AG08395 (cell line): ENCODE measurements at regions not wholly inside any gene's neighbourhood (a gene's known extent, or its start where the extent isn't known, plus 50 kb on each side); places are given as distances from the start of the nearest gene placed in this dataset.

Experiments used
- DNase-seq: peaks from one replicate; pipeline ENCODE4 v3.0.0; 2012; ENCODE audit warnings: mixed read lengths, low spot score

DNA sequence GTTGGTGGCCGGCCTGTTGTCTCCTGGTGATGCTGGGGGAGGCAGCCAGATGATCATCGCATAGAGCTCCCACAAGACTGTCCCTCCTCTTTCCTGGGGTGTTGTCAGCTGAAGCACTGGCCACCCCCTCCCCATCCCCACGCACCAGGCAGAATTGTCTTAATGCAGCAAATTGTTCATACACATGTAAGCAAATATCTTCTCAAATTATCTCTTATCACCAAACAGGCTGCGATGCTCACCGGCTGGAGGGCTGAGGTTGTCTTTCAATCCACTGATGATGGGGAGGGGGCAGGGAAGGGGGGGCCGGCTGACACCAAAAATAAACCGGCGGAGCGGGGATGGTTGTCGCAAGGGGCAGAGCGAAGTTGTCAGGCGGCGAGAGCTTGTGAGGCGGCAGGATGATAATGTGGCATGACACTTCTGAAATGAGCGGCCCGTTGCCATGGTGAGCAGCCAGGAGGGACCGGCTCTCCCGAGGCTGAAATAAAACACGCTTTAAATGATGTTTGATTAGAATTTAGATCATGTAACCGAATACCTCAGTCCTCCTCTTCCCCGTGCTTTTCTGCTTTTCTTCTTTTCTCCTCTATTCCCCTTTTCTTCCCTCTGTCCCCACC, 59.8 kb downstream of the MRM1 start:
- DNase-seq = no peak

DNA sequence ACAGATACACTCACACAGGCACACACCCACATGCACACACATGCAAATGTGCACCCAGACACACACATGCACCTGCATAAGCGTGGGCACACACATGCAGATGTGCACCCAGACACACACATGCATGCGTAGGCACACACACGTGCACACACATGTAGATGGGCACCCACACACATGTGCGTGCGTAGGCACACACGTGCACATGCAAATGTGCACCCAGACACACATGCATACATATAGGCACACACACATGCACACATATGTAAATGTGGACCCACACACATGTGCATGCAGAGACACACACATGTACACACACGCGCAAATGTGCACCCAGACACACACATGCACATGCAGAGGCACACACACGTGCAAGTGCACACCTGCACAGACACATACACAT, 60.3 kb downstream of the MRM1 start:
- DNase-seq = no peak

- DNase-seq = no peak
Observed at GRCh38 chr17:36665417-36665816, 64.0 kb downstream of the MRM1 start.

DNA sequence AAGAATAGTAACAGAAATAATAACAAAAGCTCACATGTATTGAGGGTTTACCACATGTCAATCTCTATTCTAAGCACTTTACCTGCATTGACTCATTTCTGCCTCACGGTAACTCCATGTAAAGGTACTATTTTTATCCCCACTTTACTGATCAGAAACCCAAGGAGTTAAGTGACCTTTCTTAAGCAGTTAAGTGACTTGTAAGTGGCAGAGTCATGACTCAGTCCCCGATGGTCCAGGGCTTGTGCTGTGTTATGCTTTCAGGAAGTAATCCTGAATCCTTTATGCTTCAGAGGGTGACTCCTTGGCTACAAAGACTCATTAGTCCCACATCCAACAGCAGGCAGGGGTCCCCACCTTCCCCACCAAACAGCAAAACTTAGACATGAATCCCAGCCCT, 66.5 kb downstream of the MRM1 start:
- no peak for DNase-seq

GRCh38 chr17:36668824-36669223, 67.4 kb downstream of the MRM1 start:
- no peak for DNase-seq

- no peak for DNase-seq
Observed at GRCh38 chr17:36671144-36671543, 69.8 kb downstream of the MRM1 start.

GRCh38 chr17:36672403-36672918, 71.1 kb downstream of the MRM1 start:
- DNase-seq = no peak

- no peak for DNase-seq
Observed at GRCh38 chr17:36673068-36673467, 71.7 kb downstream of the MRM1 start.

DNA sequence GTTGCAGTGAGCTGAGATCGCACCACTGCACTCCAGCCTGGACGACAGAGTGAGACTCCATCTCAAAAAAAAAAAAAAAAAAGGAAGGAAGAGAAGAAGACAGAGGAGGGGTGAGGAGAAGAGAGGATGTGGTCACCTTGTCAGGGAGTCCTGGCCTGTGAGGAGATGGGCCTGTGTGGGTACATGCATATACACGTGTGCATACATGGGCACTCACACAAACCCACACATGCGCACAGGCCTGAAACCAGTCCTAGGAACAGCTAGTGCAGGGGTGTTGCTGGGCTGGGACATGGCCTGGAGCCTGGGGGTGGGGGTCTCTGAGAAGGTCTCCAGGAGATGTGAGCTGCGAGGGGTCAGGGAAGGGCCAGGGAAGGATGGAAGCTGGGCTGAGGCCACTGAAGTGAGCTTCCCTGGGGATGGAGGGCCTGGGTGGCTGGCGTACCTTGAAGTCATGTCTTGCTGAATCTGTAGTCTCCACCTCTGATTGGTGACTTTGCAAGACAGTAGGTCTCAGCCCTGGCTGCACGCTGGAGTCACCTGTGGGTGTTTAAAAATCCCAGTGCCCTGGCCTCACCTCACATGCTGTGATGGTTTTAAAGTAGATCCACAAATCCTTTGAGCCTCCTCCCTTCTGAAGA, 72.4 kb downstream of the MRM1 start:
- DNase-seq = no peak

GRCh38 chr17:36674278-36674650, 72.9 kb downstream of the MRM1 start:
- DNase-seq = no peak

GRCh38 chr17:36675250-36675649, 73.9 kb downstream of the MRM1 start:
- no peak for DNase-seq

DNA sequence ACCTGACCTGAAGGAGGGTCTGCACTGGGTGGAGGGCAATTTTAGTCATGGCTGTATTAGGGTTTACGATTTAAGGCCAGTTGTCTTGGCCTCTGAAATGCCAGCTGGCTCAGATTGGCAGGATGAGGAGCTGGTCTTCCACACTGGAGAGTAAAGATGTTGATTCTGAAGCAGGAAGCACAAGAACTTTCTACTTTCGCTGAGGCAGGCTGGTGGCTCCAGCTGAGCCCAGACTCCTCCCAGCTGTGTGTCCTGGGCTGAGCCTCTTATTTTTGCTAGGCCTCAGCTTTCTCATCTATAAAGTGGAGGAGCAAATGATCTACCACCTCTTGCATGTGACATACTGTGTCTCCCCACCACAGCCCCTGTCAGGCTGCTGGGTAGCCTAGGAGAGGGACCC, 74.4 kb downstream of the MRM1 start:
- no peak for DNase-seq

GRCh38 chr17:36679815-36680467, 78.6 kb downstream of the MRM1 start:
- no peak for DNase-seq

DNA sequence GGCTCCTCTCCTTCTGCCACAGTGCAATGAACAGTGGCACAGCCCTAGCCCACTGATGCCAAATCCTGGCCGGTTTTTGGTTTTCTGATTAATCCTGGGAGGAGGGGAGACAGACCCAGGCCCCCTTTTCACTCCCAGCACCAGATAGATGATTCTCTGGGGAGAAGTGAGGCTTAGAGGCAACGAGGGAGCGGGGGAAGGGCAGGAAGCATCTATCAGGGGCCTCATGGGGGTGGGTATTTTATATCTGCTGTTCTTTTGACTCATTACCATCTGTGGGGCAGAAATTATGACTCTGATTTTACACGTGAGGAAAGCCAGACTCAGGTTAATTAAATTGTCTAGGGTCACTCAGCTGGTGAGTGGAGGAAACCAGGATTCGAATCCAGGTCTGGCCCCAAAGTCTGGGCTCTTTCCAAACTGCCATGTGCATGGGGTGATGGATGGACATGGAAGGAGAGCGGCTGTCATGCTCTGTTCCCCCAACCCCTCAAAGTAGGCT, 79.4 kb downstream of the MRM1 start:
- no peak for DNase-seq

DNA sequence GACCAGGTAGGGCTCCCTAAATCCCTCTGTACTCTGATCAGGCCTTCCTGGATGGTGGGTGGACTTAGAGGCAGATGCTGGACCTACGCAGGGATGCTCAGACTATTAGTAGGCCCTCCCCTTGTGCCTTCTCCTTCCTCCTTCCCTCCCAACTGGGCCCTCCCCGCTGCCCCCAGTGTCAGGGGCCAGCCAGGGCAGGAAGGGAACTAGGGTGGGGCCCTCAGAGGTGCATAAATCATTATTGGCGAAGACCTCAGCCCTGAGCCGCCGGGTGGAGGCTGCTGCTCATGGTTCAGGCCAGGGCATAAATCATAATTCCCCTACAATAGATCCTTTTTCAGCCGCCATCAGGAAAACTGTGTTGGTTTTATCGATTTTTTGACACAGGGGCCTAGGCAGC, 81.4 kb downstream of the MRM1 start:
- DNase-seq = no peak

- DNase-seq = no peak
Observed at GRCh38 chr17:36683387-36683786, 82.0 kb downstream of the MRM1 start.

GRCh38 chr17:36684134-36684533, 82.8 kb downstream of the MRM1 start:
- no peak for DNase-seq

- DNase-seq = no peak
Observed at GRCh38 chr17:36686123-36686669, 84.8 kb downstream of the MRM1 start.

DNA sequence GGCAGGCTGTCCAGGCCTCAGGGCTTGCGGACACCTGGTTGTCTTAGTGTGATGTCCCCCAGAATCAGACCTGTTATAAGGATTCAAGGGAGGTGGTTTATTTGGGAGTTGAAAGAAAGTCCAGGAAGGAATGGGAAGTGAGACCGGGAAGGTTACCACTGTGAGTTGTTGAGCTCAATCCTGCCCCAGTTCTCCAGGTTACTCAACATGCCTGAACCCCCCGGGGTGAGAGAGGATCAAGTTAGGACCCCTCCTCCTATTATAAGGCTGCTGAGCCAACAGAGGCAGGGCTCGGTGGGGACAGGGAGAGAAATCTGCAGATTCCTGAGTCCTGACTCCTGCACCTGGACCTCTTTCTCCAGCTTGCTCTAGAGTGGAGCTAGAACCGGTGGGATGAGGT, 86.4 kb downstream of the MRM1 start:
- DNase-seq = no peak

DNA sequence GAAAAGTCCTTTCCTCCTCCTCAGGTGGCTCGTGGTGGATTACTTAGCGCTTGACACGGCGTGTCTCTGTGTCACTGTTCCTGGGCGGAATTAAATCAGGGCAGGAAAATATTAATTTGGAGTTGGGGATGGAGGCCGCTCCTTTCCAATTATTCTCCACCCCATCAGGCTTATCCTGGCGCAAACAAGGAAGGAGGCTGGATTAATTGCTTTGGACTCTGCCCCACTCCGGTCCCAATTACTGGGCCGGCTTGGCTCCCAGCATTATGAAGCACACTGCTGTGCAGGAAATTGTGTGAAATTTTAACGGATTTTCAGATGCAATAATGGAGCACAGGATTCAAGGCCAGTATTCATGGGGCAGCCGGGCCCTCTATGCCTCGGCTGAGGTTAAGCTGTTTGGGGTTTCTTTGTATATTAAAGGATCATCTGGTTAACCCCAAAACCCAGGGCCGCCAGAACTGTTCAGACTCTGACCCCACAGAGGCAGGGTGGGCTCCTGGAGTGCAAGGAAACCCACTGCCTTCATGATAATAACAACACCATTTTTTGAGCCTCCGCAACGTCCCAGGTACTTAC, 87.8 kb downstream of the MRM1 start:
- no peak for DNase-seq

DNA sequence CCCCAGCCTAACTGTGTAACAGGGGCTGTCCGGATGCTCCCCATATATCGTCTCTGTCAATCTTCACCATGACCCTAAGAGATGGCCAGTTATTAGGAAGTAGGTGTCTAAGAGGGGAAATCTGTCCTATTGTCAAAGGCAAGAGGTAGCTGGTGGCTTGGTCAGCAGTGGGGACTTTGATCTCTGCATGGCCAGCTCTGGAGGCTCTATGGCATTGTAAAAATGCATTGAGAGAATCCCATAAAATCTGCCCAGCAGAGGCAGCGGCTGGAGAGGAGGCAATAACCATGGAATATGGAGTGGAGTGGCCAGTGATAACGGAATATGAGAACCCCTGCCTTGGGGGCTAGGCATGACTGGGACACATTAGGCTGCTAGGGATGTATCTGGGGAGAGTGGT, 88.8 kb downstream of the MRM1 start:
- DNase-seq = no peak

DNA sequence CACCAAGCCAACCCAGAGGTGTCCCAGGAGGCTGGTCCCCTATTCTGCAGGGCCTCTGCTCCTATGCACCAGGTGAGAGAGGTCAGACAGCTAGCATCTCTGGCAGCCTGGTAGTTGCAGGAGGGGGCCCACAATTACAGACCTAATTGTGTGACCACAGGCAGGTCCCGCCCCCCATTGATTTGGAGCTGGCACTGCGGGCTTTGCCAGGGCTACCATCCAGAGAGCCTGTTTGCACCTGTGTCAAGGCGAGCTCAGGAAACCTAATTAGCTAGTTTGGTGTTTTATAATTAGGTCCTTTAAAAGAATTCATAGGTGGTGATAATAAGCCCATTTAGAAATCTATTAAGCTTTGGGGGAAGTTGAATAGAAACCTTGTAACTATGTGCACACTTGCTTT, 90.2 kb downstream of the MRM1 start:
- no peak for DNase-seq

- no peak for DNase-seq
Observed at GRCh38 chr17:36695082-36695481, 93.7 kb downstream of the MRM1 start.
